Neural progenitor cell (in vitro differentiated cells): ENCODE measurements at regions not wholly inside any gene's neighbourhood (a gene's known extent, or its start where the extent isn't known, plus 50 kb on each side); places are given as distances from the start of the nearest gene placed in this dataset.

ENCODE experiments used
- EZH2 ChIP-seq: fragments of 200-600 bp; sonication (generic); IDR thresholded peaks from 2 replicates; pipeline ENCODE4 v1.6.1; 2017; ENCODE audit warnings: antibody characterized with exemption, mild to moderate bottlenecking, moderate library complexity
- EZH2phosphoT487 ChIP-seq: fragments of 200-600 bp; sonication (generic); IDR thresholded peaks from 2 replicates; pipeline ENCODE4 v1.6.1; 2017; ENCODE audit warnings: antibody characterized with exemption

- TF ChIP-seq EZH2 (no peak), EZH2phosphoT487 (no peak)
Measured at GRCh38 chr2:217725409-217725808, 277.4 kb downstream of the TNS1 start.
